Activated CD4-positive, alpha-beta memory T cell treated with anti-CD3 and anti-CD28 coated beads for 36 hours (primary cell): ENCODE measurements at regions not wholly inside any gene's neighbourhood (a gene's known extent, or its start where the extent isn't known, plus 50 kb on each side); places are given as distances from the start of the nearest gene placed in this dataset.
"Not testable (repeated sequence)": the region's sequence is repeated elsewhere in the genome, so short reads cannot be mapped to it uniquely, and the experiment has no call there.

Source experiments
- CTCF ChIA-PET: fragments of 350-600 bp; sonication (Branson Sonifier 250); formaldehyde crosslinking; loops from one replicate; lab custom pipeline; 2021; ENCODE audit warnings: antibody characterized with exemption, inconsistent platforms; lab: Charles Lee
- POLR2A ChIA-PET: fragments of 350-600 bp; sonication (Branson Sonifier 250); formaldehyde crosslinking; loops from one replicate; lab custom pipeline; 2021; ENCODE audit warnings: antibody characterized with exemption; lab: Charles Lee
- DNase-seq: peaks from one replicate; pipeline ENCODE4 v3.0.0-alpha.2; 2020
- H3K27ac Mint-ChIP-seq: one replicate; pipeline ENCODE4 v1.8.0; 2021; ENCODE audit warnings: mixed read lengths
- H3K27me3 Mint-ChIP-seq: one replicate; pipeline ENCODE4 v1.8.0; 2021; ENCODE audit warnings: mixed read lengths
- H3K36me3 Mint-ChIP-seq: one replicate; pipeline ENCODE4 v1.8.0; 2021; ENCODE audit warnings: mixed read lengths
- H3K4me1 Mint-ChIP-seq: one replicate; pipeline ENCODE4 v1.8.0; 2021; ENCODE audit warnings: low read depth, mixed read lengths
- H3K4me3 Mint-ChIP-seq: one replicate; pipeline ENCODE4 v1.8.0; 2021; ENCODE audit warnings: mild to moderate bottlenecking, mixed read lengths
- H3K9me3 Mint-ChIP-seq: one replicate; pipeline ENCODE4 v1.8.0; 2021; ENCODE audit warnings: mixed read lengths
- intact Hi-C: fragments of 100-400 bp; cut with micrococcal nuclease; formaldehyde crosslinking; loops from one replicate; pipeline ENCODE4 v1.15.1; 2023

DNA sequence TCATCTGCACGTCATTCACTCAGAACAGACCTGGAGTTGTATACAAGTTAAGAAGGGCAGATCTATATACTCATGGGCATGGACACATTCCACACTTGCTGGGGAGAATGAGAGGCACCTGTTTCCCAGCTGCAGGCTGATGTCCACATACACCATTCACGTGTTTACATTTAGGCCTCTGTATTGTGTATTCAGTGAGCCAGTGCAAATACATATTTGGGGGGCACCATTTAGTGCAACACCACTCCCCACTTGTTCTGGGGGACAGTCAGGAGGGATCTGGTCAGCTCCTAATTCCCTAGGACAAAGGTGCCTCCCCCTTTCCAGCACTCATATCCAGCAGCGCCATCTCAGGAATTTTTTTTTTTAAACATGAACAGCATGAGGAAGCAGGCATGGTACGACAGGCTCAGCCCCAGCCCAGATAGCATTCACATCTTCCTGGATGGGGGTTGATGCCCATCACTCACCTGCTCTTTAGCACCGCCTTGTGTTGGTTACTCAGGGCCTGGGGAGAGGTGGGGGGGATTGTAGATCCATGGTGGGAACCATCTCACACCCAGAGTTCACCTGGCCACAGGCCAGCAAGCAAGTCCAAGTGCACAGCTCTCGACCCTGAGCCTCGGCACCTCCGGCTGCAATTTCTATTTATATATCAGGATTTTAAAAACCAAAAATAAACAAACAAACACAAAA lies 56.9 kb upstream of the ZNF254 start:
- Mint-ChIP-seq H3K36me3 (peaks cover 4% of the 10 kb centered on the region), H3K4me1 (peaks cover 35% of the 10 kb centered on the region), H3K9me3 (no peaks in the 10 kb centered on the region), H3K4me3 (no peak overlapping the region), H3K27ac (no peak overlapping the region), H3K27me3 (no peaks in the 10 kb centered on the region)
- ChIA-PET CTCF (interaction anchor here (0.6 kb wide), 1 partner anchor 57 kb away, joined by 3 read pairs; the partner anchor contains the start of gene ZNF254), POLR2A (no interaction called here)
- intact Hi-C loops = loop anchor here (5.0 kb wide), 1 partner anchor 273 kb away; the partner anchor contains the start of gene ZNF681
- DNase-seq = no peak

DNA sequence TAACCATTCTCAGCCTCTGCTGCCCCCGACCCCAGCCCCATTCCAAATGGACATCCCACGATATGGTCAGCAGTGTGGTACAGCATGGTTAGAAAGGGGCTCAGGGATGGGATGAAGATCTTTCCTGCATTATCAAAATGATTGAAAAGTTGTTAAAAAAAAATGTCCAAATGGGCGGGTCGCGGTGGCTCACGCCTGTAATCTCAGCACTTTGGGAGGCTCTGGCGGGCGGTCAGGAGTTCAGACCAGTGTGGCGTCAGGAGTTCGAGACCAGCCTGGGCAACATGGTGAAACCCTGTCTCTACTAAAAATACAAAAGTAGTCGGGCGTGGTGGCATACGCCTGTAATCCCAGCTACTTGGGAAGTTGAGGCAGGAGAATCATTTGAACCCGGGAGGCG lies 54.3 kb upstream of the ZNF254 start:
- Mint-ChIP-seq H3K9me3 (no peaks in the 10 kb centered on the region), H3K27me3 (no peaks in the 10 kb centered on the region), H3K4me1 (peaks cover 52% of the 10 kb centered on the region), H3K36me3 (peaks cover 20% of the 10 kb centered on the region), H3K27ac (peak overlapping the region; percentile 97), H3K4me3 (peak overlapping the region; percentile 99)
- ChIA-PET POLR2A (interaction anchor here (0.6 to 2.3 kb wide), 3 partner anchors 11 to 118 kb away, joined by 3 to 19 read pairs (median 15); partner anchors contain the start of genes ZNF254 and ZNF726), CTCF (interaction anchor here (1.3 to 1.6 kb wide), 2 partner anchors 12 to 118 kb away, joined by 3 to 6 read pairs; partner anchors contain the start of gene ZNF726)
- no peak for DNase-seq
- intact Hi-C loops = loop anchor here (1.0 to 5.0 kb wide), 8 partner anchors 22 to 782 kb away; partner anchors contain the start of genes ZNF254, ZNF675, ZNF681 and ZNF724

DNA sequence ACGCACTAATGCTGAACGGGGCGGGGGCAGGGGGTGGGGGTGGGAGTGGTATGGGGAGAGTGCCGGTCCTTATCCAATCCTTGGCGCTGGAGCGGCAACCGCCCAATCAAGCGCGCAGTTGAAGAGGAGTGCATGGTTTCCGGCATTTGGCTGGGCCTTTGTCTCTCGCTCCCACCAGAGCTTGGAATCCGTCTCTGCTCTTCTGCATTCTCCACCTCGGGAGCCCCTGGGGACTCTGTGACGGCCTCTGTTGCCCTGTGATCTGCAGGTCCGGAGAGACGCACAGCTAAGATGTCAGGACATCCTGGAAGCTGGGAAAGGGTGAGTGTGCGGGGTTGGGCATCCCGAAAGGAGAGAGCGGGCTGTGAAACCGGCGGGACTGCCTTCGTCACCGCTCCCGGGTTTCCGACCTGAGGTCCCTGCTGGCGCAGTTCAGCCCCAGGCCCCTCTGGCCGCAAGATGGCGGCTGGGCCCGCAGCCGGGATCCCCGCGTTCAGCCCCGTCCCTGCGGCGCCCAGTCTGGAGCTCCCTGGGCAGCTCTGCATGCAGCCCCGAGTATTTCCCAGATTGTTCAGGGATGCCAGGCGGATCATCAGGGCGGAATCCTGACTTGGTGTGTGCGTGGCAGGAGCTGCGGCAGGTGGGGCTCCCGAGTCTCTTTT lies 53.6 kb upstream of the ZNF254 start:
- H3K36me3 Mint-ChIP-seq = peaks cover 20% of the 10 kb centered on the region
- DNase-seq = peak; percentile 91
- ChIA-PET CTCF (interaction anchor here (1.0 to 1.6 kb wide), 4 partner anchors 12 to 119 kb away, joined by 3 to 6 read pairs (median 3); partner anchors contain the start of genes ZNF254 and ZNF726), POLR2A (interaction anchor here (0.6 to 2.3 kb wide), 7 partner anchors 10 to 638 kb away, joined by 3 to 19 read pairs (median 4); partner anchors contain the start of genes ZNF254, ZNF726 and ZNF91)
- peaks cover 52% of the 10 kb centered on the region for H3K4me1 Mint-ChIP-seq
- H3K9me3 Mint-ChIP-seq = no peaks in the 10 kb centered on the region
- H3K4me3 Mint-ChIP-seq = peak overlapping the region; percentile 99
- peak overlapping the region; percentile 97 for H3K27ac Mint-ChIP-seq
- no peaks in the 10 kb centered on the region for H3K27me3 Mint-ChIP-seq
- intact Hi-C loops = loop anchor here (1.0 to 5.0 kb wide), 8 partner anchors 21 to 783 kb away; partner anchors contain the start of genes ZNF254, ZNF675, ZNF681 and ZNF724

DNA sequence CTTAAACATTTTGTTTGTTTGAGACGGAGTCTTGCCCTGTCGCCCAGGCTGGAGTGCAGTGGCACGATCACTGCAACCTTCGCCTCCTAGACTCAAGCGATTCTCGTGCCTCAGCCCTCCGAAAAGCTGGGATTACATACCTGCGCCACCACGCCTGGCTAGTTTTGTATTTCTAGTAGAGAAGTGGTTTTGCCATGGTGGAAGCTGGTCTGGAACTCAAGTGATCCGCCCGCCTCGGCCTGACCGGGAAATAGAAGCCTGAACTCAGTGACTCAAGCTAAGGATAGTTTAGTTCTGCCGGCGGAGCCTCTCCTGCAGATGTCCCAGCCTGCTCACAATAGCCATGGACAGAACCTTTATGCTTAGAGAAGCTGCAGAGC lies 53.0 kb upstream of the ZNF254 start:
- peak overlapping the region; percentile 99 for H3K4me3 Mint-ChIP-seq
- DNase-seq = peak; percentile 58
- ChIA-PET CTCF (interaction anchor here (1.0 to 1.6 kb wide), 4 partner anchors 11 to 119 kb away, joined by 3 to 6 read pairs (median 3); partner anchors contain the start of genes ZNF254 and ZNF726), POLR2A (interaction anchor here (0.6 to 2.3 kb wide), 7 partner anchors 14 to 639 kb away, joined by 3 to 19 read pairs (median 4); partner anchors contain the start of genes ZNF254, ZNF726 and ZNF91)
- no peaks in the 10 kb centered on the region for H3K9me3 Mint-ChIP-seq
- peaks cover 24% of the 10 kb centered on the region for H3K36me3 Mint-ChIP-seq
- H3K27ac Mint-ChIP-seq = peak overlapping the region; percentile 97
- intact Hi-C loops = loop anchor here (1.0 to 5.0 kb wide), 8 partner anchors 20 to 783 kb away; partner anchors contain the start of genes ZNF254, ZNF675, ZNF681 and ZNF724
- no peaks in the 10 kb centered on the region for H3K27me3 Mint-ChIP-seq
- H3K4me1 Mint-ChIP-seq = peaks cover 56% of the 10 kb centered on the region

DNA sequence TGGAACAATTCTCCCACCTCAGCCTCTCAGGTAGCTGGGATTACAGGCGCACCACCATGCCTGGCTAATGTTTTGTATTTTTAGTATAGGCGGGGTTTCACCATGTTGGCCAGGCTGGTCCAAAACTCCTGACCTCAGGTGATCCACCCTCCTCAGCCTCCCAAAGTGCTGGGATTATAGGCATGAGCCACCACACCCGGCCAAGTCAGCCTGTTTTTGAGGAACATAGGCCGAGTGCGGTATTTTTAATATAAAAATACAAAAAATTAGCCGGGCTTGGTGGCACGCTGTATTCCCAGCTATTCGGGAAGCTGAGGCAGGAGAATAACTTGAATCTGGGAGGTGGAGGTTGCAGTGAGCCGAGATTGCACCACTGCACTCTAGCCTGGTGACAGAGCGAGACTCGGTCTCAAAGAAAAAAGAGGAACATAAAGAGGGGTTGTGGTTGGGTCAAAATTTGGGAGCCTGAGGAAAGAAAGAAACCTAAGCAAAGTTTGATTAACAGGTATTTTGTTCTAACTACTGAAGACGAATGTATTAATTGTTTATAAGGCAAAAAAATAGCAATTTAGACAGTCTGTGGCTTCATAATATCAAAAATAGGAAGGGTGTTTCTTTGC lies 51.6 kb upstream of the ZNF254 start:
- CTCF ChIA-PET, POLR2A ChIA-PET, H3K9me3 Mint-ChIP-seq, intact Hi-C loops, H3K27me3 Mint-ChIP-seq, H3K27ac Mint-ChIP-seq, DNase-seq: not testable (repeated sequence)
- Mint-ChIP-seq H3K36me3 (peaks cover 27% of the 10 kb centered on the region), H3K4me3 (peak overlapping the region; percentile 20), H3K4me1 (peaks cover 54% of the 10 kb centered on the region)
